Tibial artery (tissue), 4 donors: ENCODE measurements at regions not wholly inside any gene's neighbourhood (a gene's known extent, or its start where the extent isn't known, plus 50 kb on each side); places are given as distances from the start of the nearest gene placed in this dataset.

Experiments
- DNase-seq, 2 donors: peaks; one replicate each; pipeline ENCODE4 v3.0.0-alpha.2; 2019
- H3K27ac ChIP-seq, 2 donors: fragments of 200-600 bp; sonication (generic) in 1 of 2; 1 replicate in 1 of 2; 2 replicates in 1 of 2; pipeline ENCODE4 v1.5.1; 2018 to 2019; ENCODE audit warnings: mild to moderate bottlenecking in 1 of 2
- H3K27me3 ChIP-seq, 2 donors: fragments of 200-600 bp; sonication (generic) in 1 of 2; one replicate each; pipeline versions ENCODE4 v1.5.1 to v1.6.0; 2016 to 2019
- H3K36me3 ChIP-seq, 3 donors: fragments of 200-600 bp; sonication (generic) in 2 of 3; one replicate each; pipeline ENCODE4 v1.5.1; 2016 to 2019; ENCODE audit warnings: mild to moderate bottlenecking in 2 of 3
- H3K4me1 ChIP-seq, 4 donors: fragments of 200-600 bp; sonication (generic) in 2 of 4; 1 replicate in 3 of 4; 2 replicates in 1 of 4; pipeline ENCODE4 v1.5.1; 2016 to 2019
- H3K4me3 ChIP-seq, 2 donors: fragments of 200-600 bp; sonication (generic) in 1 of 2; 1 replicate in 1 of 2; 2 replicates in 1 of 2; pipeline ENCODE4 v1.5.1; 2018 to 2019; ENCODE audit warnings: mild to moderate bottlenecking in 2 of 2
- H3K9me3 ChIP-seq, 3 donors: fragments of 200-600 bp; sonication (generic) in 1 of 3; one replicate each; pipeline ENCODE4 v1.5.1; 2016 to 2019
- intact Hi-C: fragments of 100-400 bp; cut with DNase I; formaldehyde crosslinking; loops from one replicate; pipeline ENCODE4 v1.15.0; 2023; ENCODE audit warnings: low total_unique reads
- TF ChIP-seq, protein P1 (sequence below), 2 experiments: fragments of 200-600 bp in 1 of 2; fragments of 450-650 bp in 1 of 2; IDR thresholded peaks; one replicate each; pipeline ENCODE4 v1.5.1; 2017 to 2019; ENCODE audit warnings: antibody characterized with exemption in 2 of 2, mild to moderate bottlenecking in 1 of 2, moderate library complexity in 1 of 2

DNA sequence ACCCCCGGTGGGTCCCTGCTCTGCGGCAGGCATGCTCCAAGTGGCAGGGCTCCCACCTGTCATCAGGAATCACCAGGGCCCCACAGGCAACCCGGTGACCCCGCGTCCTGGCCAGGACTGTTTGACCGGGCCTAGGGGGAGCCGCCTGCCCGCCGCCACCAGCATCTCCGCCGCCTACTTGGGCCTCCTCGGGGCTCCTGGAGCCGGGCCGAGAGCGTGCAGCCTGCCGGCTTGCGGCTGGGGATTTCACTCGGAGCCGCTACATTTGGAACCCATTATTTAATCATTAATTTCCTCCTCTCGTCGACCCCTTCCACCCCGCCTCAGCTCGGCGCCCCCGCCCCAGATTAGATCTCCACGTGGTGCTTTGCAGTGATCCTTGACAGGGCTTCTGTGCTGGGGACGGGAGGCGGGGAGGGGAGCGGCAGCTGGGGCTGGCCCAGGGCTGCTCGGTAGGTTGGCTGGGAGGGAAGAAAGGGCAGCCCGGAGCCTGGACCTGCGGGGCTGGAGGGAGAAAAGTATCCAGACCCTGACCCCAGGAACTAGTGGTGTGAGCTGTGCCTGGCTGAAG, 295.4 kb downstream of the CYP26B1 start:
- peaks cover 0 to 46% (median 41%) of the 10 kb centered on the region in 4 donors for H3K4me1 ChIP-seq
- intact Hi-C loops, result no loop called here
- peak overlapping the region; percentile 69 to 79 for H3K27ac ChIP-seq
- peak overlapping the region in 1 of 2 donors; percentile 11 for H3K4me3 ChIP-seq
- peaks cover 0 to 5% (median 0%) of the 10 kb centered on the region in 3 donors for H3K9me3 ChIP-seq
- DNase-seq, result no peak
- TF ChIP-seq, protein P1, sequence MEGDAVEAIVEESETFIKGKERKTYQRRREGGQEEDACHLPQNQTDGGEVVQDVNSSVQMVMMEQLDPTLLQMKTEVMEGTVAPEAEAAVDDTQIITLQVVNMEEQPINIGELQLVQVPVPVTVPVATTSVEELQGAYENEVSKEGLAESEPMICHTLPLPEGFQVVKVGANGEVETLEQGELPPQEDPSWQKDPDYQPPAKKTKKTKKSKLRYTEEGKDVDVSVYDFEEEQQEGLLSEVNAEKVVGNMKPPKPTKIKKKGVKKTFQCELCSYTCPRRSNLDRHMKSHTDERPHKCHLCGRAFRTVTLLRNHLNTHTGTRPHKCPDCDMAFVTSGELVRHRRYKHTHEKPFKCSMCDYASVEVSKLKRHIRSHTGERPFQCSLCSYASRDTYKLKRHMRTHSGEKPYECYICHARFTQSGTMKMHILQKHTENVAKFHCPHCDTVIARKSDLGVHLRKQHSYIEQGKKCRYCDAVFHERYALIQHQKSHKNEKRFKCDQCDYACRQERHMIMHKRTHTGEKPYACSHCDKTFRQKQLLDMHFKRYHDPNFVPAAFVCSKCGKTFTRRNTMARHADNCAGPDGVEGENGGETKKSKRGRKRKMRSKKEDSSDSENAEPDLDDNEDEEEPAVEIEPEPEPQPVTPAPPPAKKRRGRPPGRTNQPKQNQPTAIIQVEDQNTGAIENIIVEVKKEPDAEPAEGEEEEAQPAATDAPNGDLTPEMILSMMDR (IDR thresholded peaks at IDR 0.05), result no peak
- H3K27me3 ChIP-seq, result no peaks in the 10 kb centered on the region
- H3K36me3 ChIP-seq, result no peaks in the 10 kb centered on the region

DNA sequence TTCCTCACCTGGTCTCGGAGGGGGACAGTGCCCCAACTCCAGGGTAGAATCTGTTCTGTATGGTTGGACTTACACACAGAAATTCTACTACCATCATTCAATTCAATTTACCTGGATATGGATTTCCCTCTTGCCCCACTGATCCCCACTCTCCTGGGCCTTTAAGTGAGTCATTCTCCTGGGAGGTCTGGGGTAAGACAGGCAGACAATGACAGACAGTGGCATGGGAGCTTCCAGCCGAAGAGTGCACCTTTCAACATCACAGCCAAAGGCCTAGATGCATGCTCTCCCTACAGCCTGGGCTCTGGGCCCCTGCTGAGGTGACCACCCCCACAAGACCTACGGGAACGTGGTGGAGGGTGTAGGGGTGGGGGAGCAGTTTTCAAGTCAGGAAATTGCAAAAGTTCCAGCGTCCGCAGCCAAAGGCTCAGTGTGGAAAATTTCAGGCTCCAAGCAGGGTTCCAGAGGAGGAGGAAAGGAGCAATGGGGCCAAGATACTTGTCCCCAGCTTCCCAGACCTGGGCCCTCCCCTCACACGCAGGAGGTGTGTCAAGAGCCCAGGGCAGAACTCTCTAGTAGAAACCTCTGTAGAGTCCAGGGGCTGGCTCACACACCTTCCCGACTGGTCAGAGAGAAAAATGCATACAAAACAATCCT, 296.4 kb downstream of the CYP26B1 start:
- H3K27ac ChIP-seq, result peak overlapping the region; percentile 69 to 79
- H3K36me3 ChIP-seq, result no peaks in the 10 kb centered on the region
- no peak for DNase-seq
- H3K4me3 ChIP-seq, result no peak overlapping the region
- intact Hi-C loops, result no loop called here
- TF ChIP-seq, protein P1 (IDR thresholded peaks at IDR 0.05), result no peak
- H3K27me3 ChIP-seq, result no peaks in the 10 kb centered on the region
- H3K9me3 ChIP-seq, result peaks cover 0 to 5% (median 0%) of the 10 kb centered on the region in 3 donors
- peaks cover 0 to 51% (median 41%) of the 10 kb centered on the region in 4 donors for H3K4me1 ChIP-seq

DNA sequence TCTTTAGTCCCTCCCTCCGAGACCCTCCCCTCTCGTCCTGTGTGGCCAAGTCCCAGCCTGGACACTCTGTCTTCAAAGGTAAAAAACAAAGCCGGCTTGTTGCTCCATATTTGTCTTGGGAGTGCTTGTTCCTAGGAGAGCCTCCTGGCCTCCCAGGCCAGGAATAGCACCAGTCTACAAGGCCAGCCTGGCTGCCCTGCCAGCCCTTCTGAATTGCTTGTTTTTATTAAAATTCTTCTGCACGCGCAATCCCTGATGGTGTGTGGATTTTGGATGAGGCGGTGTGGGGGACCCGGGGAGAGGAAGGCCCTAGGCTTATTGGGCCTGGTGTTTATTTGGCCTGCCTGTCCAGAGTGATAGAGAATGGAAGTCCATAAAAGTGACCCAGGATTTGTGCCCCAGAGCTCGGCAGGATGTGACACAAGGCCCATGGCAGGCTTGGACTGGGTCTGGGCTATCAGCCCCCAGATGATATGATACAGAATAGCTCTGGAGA, 297.3 kb downstream of the CYP26B1 start:
- H3K27me3 ChIP-seq, result no peaks in the 10 kb centered on the region
- H3K36me3 ChIP-seq, result no peaks in the 10 kb centered on the region
- intact Hi-C loops, result no loop called here
- no peak overlapping the region for H3K4me3 ChIP-seq
- peaks cover 0 to 51% (median 41%) of the 10 kb centered on the region in 4 donors for H3K4me1 ChIP-seq
- H3K27ac ChIP-seq, result peak overlapping the region; percentile 69 to 79
- TF ChIP-seq, protein P1 (IDR thresholded peaks at IDR 0.05), result no peak
- peak; percentile 66 to 89 for DNase-seq
- no peaks in the 10 kb centered on the region for H3K9me3 ChIP-seq

DNA sequence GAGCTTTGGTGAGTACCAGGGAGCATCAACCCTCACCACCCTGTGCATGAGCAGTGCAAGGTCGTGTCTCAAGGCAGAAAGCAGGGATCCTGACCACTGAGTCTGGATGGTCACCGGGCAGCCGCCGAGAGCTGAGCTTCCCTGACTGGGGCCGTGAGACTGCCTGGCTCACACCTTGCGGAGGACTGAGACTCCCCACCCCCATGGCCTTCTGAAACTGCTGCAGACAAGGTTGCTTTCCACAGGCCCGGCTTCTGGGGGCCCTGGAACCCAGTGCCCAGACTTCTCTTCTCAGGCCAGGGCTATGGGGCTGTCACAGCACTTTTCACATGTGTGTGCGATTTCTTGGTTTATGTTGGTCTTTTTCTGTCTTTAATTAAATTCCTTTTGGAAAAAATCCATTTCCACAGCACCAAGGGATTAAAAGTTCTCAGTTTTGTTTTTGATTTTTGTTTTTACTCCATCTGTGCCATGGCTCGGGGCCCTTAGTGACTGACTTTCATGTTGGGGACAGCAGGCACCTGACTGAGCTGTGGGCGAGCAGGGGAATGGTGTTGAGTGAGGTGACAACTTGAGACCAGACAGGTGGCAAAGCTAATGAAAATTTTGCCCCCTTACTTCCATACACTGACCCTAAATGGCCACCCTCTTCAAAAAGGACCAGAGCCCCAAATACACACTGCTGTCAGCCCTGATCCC, 297.9 kb downstream of the CYP26B1 start:
- Histone ChIP-seq H3K36me3 (no peaks in the 10 kb centered on the region), H3K4me1 (peaks cover 0 to 51% (median 41%) of the 10 kb centered on the region in 4 donors), H3K27me3 (no peaks in the 10 kb centered on the region), H3K4me3 (no peak overlapping the region), H3K9me3 (no peaks in the 10 kb centered on the region), H3K27ac (peak overlapping the region; percentile 69 to 79)
- intact Hi-C loops, result no loop called here
- no peak for DNase-seq
- TF ChIP-seq, protein P1 (IDR thresholded peaks at IDR 0.05), result no peak

DNA sequence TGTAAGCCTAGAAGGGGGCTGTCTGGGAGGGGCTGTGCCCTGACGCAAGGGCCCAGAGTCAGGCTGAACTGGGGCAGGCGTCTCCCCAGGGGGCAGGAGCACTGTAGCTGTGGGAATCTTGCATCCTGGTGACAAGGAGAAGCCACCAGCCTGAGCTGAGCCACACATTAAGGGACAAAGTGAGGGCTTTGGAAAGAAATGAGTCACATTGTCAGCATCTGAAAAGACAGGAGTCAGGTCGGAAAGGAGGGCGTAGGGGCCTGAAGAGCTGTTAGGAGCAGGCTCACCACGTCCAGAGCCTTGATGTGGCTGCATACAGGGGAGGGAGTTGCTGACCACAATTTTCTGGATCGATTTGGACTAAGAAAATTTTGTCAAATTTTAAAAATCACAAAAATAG, 298.6 kb downstream of the CYP26B1 start:
- Histone ChIP-seq H3K27ac (peak overlapping the region; percentile 69 to 79), H3K4me1 (peaks cover 0 to 51% (median 41%) of the 10 kb centered on the region in 4 donors), H3K4me3 (no peak overlapping the region), H3K27me3 (no peaks in the 10 kb centered on the region), H3K36me3 (no peaks in the 10 kb centered on the region), H3K9me3 (no peaks in the 10 kb centered on the region)
- TF ChIP-seq, protein P1 (IDR thresholded peaks at IDR 0.05), result no peak
- intact Hi-C loops, result no loop called here
- DNase-seq, result no peak
